Glutamatergic neuron (in vitro differentiated cells): ENCODE measurements at regions not wholly inside any gene's neighbourhood (a gene's known extent, or its start where the extent isn't known, plus 50 kb on each side); places are given as distances from the start of the nearest gene placed in this dataset.

Experiments used
- DNase-seq: peaks from one replicate; pipeline ENCODE4 v3.0.0; 2022
- H3K27ac Mint-ChIP-seq: one replicate; pipeline ENCODE4 v1.8.0; 2020; ENCODE audit warnings: mild to moderate bottlenecking, mixed read lengths, inconsistent platforms; ENCODE audit not compliant: unreplicated experiment
- H3K27me3 Mint-ChIP-seq: one replicate; pipeline ENCODE4 v1.8.0; 2020; ENCODE audit warnings: mild to moderate bottlenecking, moderate library complexity, mixed read lengths, inconsistent platforms; ENCODE audit not compliant: unreplicated experiment
- H3K36me3 Mint-ChIP-seq: one replicate; pipeline ENCODE4 v1.8.0; 2020; ENCODE audit warnings: mild to moderate bottlenecking, mixed read lengths, inconsistent platforms; ENCODE audit not compliant: unreplicated experiment
- H3K4me1 Mint-ChIP-seq: one replicate; pipeline ENCODE4 v1.8.0; 2020; ENCODE audit warnings: mild to moderate bottlenecking, low read depth, mixed read lengths, inconsistent platforms; ENCODE audit not compliant: unreplicated experiment
- H3K4me3 Mint-ChIP-seq: one replicate; pipeline ENCODE4 v1.8.0; 2020; ENCODE audit warnings: mild to moderate bottlenecking, mixed read lengths, inconsistent platforms; ENCODE audit not compliant: unreplicated experiment
- H3K9me3 Mint-ChIP-seq: one replicate; pipeline ENCODE4 v1.8.0; 2020; ENCODE audit warnings: mild to moderate bottlenecking, moderate library complexity, mixed read lengths, inconsistent platforms; ENCODE audit not compliant: unreplicated experiment
- CTCF ChIP-seq: fragments of 200-600 bp; sonication (generic); IDR thresholded peaks from one replicate; pipeline ENCODE4 v1.5.0; 2021; ENCODE audit not compliant: partially characterized antibody, unreplicated experiment

GRCh38 chrX:82816001-82816400 is 692.1 kb upstream of the POU3F4 start:
- Mint-ChIP-seq H3K27ac (no peak overlapping the region), H3K36me3 (no peaks in the 10 kb centered on the region), H3K4me3 (no peak overlapping the region), H3K4me1 (no peaks in the 10 kb centered on the region), H3K9me3 (peaks cover 2% of the 10 kb centered on the region), H3K27me3 (peaks cover 3% of the 10 kb centered on the region)
- TF ChIP-seq CTCF, result no peak
- DNase-seq, result no peak

- no peak overlapping the region for H3K27ac Mint-ChIP-seq
- TF ChIP-seq CTCF, result no peak
- DNase-seq, result no peak
- H3K4me3 Mint-ChIP-seq, result no peak overlapping the region
- H3K36me3 Mint-ChIP-seq, result no peaks in the 10 kb centered on the region
- no peaks in the 10 kb centered on the region for H3K4me1 Mint-ChIP-seq
- peaks cover under 1% of the 10 kb centered on the region for H3K27me3 Mint-ChIP-seq
- H3K9me3 Mint-ChIP-seq, result no peaks in the 10 kb centered on the region
These were observed 691.5 kb upstream of the POU3F4 start for GRCh38 chrX:82816562-82816961.

GRCh38 chrX:82842286-82842685 is 665.8 kb upstream of the POU3F4 start:
- Mint-ChIP-seq H3K27me3 (peaks cover 2% of the 10 kb centered on the region), H3K4me1 (no peaks in the 10 kb centered on the region), H3K9me3 (no peaks in the 10 kb centered on the region), H3K27ac (no peak overlapping the region), H3K36me3 (no peaks in the 10 kb centered on the region), H3K4me3 (no peak overlapping the region)
- no peak for DNase-seq
- TF ChIP-seq CTCF, result no peak

GRCh38 chrX:82848111-82848510 is 660.0 kb upstream of the POU3F4 start:
- no peaks in the 10 kb centered on the region for H3K9me3 Mint-ChIP-seq
- TF ChIP-seq CTCF, result no peak

More at GRCh38 chrX:82848111-82848510, 660.0 kb upstream of the POU3F4 start:
- DNase-seq, result no peak
- Mint-ChIP-seq H3K4me1 (no peaks in the 10 kb centered on the region), H3K27me3 (no peaks in the 10 kb centered on the region), H3K36me3 (no peaks in the 10 kb centered on the region), H3K27ac (no peak overlapping the region), H3K4me3 (no peak overlapping the region)
